Daoy (cell line): ENCODE measurements at regions not wholly inside any gene's neighbourhood (a gene's known extent, or its start where the extent isn't known, plus 50 kb on each side); places are given as distances from the start of the nearest gene placed in this dataset.
A peak's percentile ranks its signal among the peaks of the same experiment; 100 is the strongest.

Experiments used
- DNase-seq: peaks from one replicate; pipeline ENCODE4 v3.0.0-alpha.2; 2015; ENCODE audit warnings: low read depth

DNA sequence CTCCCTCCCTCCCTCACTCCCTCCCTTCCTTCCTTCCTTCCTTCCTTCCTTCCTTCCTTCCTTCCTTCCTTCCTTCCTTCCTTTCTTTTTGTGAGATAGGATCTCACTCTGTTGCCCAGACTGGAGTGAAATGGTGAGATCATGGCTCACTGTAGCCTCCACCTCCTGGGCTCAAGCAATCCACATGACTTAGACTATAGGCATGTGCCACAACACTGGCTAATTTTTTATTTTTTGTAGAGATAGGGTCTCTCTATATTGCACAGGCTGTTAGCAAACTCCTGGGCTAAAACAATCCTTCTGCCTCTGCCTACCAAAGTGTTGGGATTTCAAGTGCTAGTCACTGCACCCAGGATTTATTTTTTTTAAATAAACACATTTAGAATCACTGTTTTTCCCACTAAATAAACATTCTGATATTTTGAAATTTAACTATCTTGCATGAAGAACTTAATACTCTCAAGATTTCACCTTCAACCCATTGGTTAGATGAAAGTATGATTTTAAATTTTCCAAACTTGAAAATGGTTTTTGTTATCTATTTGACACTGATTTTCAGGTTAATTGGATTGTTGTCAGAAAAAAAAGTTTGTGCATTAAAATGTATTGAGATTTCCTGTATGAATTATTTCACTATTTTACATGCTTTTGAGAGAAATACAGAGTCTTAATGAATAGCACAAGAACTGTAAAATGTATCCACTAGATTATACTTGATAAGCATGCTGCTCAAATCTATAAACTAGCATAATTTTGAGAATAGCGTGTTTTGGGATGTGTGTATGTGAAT, 745.1 kb downstream of the TSN start:
- no peak for DNase-seq

DNA sequence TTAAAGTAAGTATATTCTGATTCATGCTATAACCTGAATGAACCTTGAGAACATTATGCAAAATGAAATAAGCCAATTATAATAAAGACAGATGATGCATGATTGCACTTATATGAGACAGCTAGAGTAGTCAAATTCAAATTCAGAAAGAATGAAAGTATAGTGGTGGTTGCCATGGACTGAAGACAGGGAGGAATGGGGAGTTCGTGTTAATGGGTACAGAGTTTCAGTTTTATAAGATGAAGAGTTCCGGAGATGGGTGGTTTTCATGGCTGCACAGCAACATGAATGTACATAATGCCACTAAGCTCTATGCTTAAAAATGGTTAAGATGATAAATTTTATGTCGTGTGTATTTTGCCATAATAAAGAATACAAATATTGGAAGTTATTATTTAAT, 751.2 kb downstream of the TSN start:
- no peak for DNase-seq

DNA sequence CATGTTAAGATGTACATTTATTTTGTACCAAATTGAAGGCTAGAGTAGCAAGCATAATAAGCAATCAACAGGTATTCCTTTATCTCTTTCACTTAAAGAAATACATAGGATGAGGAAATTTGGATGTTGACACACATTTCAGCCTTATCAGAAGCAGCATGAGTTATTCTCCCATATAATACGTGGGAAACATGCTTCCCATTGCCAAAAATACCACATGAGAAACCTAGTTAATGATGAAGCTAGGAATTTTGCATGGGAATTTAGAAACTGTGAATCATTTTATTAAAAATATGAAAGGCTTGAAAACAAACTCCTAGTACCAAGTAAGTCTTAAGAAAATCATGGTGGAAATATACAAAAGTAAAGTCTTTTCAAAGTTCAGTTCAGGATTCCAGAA, 751.8 kb downstream of the TSN start:
- DNase-seq = no peak

DNA sequence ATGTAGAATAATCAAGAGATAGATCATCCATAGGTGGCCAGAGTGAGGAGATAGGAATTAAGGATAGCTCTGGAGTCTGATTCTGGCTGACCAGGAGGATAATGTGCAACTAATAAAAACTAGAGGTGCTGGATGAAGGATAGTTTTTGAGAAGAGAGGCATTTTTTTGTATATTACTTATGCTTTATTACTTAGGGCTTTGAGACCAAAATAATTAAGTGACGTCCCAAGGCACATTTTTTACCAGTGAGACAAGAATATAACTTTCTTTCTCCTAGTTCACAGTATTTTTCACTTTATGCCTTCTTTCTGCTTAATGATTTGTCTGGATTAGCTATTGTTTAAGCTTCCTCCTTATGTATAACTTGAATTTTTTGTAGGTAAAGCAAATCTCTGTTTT, 756.6 kb downstream of the TSN start:
- no peak for DNase-seq

DNA sequence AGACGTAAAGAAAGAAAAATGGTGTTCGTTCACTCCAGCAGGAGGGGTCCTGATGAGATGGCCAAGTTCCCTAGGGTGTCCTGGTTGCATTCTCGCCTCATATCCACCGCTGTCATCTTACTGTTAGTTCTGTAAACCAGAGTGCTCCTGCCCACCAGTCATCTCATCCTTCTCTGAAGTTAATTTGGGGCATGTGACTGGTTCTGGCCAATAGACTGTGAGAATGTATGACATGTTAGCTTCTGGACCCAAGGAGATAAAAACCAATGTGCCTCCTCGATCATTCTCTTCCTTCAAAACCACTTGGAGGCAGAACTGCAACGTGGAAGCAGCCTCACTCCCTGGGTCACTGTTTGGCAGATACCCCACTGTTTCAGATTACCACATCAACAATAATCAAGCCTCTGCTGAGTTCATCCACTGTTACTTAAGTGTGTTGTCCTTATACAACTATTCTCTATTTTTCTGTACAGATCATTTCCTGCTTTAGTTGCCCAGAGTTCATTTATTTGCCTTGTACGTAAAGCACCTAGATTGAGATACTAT, 759.1 kb downstream of the TSN start:
- DNase-seq = peak; percentile 12

DNA sequence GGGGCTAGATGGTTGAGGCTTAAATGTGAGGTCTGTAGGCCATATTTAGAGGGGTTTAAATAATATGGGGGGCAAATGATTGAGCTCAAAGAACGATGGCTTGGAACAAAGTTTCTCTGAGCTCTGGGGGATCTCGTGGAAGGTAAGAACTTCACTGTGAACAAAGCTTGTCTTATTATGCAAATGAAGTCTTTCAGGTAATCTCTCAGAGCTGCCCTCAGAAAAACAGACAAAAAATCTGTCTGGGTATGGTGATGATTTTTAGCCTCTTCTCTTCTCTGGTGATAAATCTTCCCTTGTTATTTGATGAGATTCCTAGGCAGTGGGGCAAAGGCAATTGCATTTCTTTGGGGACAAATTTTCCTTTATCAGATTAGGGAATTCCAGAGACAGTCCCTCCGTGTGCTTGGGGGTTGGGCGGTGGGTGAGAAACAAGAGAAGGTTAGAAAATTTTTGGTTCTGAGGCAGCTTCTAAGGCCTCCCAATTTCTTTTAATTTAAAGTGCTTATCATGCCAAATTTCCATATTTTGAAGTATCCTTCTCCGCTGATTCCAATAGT, 760.4 kb downstream of the TSN start:
- DNase-seq = no peak

DNA sequence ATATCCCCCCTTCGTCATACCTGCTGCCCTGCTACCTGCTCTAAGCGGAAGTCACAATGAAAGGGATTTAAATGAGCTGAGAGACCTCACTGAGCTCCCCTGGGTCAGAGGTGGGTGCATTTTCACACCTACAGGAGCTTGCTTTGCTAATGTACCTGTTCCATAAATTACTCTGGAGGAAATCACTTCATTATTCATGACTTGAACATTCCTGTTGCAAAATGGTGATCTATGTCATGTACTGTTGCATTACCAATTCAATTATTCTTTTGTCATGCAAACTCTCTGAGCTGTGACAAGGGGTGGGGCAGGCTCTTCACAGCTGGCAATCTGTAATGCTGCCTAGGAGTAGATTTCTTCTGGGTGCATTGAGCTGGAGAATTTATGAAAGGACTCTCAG, 761.3 kb downstream of the TSN start:
- no peak for DNase-seq

DNA sequence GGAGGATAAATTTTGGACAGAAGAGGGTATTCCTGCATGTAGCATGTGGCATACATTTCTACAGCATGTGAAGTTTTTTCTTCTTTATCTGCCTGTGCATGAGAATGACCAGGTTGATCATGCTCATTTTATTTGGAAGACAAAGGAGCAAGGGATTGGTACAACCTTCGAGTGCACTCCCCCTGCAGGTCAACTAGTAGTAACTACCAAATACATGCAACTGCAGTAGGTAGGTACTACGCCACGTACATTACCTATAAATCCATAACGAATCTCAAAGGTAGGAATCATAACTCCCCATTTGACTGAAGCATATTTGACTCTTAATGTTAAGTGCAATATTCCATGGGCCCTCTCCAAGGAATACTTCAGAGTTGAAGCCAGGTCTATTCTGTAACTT, 763.9 kb downstream of the TSN start:
- peak; percentile 10 for DNase-seq

DNA sequence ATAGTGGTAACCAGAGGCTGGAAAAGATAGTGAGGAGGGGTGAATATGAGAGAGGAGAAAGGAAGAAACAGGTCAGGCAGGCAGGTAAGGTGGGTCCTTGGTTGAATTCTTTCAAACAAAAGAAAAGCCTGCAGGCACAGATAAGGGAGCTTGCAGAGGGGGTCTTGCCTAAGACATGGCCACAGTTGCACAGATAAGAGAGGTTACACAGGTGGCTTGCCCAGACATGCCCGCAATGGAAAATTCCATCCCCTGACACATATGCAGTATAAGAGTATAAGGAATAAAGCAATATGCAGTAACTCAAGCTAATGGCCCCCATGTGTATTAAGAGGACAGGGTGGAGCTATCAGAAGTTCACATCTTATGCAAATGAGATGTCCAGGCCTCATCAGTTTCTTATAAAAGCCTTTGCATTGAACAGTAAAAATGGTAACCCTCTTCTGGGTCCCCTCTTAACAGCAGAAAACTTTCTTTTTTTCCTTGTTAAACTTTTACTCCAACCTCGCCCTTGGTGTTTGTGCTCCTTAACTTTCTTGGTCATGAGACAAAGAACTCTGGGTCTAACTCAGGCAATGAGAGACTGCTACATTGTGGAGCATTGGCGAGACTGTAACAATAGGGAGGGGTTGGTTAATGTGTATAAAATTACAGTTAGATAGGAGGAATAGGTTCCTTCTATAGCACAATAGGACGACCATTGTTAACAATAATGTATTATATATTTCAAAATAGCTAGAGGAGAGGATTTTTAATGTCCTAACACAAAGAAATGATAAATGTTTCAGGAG, 764.6 kb downstream of the TSN start:
- DNase-seq = no peak

DNA sequence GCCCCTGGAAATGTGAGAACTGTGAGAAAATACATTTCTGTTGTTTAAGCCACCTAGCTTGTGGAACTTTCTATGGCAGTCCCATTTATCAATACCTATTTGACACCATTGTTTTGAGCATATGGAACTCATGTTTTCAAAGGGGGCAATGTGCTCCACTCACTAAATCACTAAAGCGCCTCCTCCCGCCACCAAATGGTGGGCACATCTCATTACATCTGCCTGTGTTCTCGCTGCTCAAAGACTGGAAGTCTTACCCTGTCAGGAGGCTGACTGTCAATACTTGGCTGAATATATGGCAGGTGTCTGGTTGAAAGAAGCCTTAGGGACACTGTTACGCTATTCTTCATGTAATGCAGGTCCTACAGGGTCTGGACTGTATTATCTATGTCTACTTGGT, 767.7 kb downstream of the TSN start:
- no peak for DNase-seq

DNA sequence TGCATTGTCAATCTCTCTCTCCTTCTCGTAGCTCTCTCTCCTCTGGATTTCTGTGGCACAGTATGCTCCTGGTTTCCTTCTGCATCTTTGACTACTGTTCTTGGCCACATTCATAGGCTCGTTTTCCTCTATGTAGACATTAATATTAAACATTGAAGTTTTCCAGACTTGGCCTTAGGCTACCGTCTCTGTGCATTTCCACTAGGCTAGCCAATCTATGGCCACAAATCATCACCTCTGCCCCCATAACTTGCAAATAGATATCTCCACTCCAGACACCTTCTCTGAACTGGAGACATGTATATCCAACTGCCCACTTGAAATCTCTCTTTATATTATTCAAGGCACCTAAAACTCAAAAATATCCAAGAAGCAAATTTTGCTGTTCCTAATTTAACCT, 768.5 kb downstream of the TSN start:
- DNase-seq = no peak

DNA sequence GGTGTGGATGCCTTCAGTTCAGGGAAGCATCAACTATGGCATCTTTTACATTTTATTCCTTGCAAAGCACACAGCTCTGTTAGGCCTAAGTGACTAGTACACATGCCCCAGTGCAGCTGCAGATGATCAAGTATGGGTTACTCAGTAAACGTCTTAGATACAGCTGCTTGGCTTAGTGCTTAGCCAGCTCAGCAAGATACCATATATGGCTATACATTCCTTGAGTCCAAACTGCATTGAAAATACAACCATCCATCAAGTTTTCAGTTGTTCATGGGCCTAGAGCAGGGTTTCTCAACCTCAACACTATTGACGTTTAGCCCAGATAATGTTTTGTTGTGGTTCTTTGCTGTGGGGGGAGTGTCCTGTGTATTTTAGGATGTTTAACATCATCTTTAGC, 769.9 kb downstream of the TSN start:
- no peak for DNase-seq

DNA sequence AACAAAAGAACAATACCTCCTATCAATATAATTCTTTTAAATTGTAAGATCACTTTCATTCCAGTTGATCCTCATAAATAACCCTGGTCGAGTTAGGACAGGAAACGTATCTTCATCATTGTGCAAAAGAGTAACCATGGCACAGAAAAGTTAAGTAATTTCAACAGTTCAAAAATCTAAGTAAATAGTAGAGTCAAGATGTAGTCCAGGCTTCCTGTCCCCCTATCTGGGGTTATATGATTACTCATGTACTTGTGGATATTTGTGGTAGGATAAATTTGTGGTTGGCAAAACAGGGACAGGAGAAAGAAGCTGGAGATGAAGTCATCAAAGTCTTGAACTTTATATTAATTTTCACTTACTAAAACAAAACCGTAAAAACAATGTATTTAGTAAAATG, 772.6 kb downstream of the TSN start:
- DNase-seq = peak; percentile 41

DNA sequence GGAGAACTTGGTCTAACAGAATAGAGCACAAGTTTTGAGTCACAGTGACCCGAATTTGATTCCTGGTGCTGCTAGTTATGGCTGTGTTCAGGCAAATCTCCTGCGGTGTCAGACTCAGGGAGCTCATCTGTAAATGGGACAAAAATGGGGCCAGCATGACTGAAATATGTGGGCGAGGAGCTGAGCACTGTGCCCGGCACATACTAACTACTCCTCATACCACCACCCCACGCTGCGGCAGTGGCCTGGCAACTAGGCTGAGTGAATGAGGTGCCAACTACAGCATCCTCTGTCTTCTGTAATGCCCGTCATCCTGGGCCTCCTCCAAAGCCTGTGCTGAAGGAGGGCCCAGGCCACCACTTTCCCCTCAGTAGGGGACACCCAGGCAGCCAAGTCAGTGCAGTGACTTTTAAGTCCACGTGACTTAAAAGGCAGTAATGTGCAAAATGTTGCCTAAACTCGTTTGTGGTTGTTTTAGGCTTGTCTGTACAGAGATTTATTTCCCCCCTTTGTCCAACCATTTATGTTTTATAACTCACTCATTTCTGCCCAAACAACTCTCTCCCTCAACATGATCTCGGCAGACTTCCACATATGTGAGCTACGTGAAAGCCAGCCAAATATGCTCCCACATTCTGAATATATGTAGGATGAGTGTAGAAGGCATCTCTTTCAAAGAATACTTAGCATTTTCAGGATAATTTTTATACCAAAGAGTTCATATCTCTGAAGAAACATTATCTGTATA, 773.7 kb downstream of the TSN start:
- DNase-seq = no peak

DNA sequence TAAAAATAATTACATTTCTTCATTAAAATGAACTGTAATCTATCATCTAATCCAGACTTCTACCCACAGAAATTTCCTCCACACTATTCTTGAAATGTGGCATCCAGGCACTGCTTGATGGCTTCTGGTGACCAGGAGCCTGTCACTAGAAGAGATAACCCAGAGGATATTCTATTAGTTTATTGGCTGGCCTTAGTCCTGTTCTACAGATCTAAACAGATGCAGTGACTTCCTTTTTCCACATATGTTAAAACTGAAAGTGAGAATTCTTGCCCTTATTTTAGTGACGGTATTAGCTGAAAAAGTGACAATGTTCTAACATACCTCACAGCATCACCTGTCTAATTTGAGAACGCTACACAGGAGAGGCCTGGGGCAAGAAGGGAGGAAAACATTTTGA, 775.4 kb downstream of the TSN start:
- DNase-seq = no peak

DNA sequence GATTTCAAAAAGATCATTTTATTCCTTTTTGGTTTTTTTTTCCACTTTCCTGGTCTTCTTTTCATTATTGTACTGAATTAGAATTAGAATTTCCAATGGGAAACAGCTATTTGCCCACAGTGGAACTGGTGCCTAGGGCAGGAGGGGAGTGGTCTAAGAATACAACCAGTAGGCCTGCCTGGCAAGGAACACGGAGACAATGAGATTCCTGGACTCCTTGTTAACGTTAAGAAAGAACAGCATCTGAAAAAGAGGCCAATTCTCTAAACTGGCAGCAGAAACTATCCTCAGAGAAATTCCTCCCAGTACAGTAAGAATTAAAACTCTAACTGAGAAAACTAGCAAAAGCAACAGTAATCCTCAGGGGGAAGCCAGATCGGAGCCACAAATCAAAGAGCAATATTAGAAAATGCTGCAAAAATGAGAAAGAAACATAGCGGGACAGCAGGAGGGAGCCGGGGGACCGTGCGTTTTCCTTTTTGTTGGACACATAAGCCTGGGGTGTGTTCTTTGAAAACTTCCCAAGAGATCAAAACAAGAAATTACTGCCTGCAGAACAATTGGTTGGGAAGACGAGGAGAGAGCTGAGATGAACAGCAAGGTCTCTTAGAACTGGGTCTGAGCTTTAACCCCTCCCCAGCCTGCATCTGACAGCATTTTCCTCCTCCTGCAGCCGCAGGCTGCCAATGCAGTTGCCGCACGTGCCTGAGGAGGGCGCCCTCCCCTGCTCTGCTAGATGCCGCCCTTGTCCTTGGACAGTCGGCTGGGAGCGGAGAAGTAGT, 776.0 kb downstream of the TSN start:
- peak; percentile 18 for DNase-seq

DNA sequence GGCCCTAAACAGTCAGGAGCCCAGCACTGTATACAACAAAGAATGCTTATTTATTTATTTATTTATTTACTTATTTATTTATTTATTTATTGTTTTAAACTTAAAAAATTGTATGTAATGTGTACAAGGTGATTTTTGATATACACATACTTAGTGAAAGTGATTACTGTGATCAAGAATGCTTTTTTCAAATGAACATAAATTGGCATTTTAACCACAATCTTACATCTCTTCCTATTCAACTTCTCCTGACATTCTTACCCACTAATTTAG, 776.6 kb downstream of the TSN start:
- no peak for DNase-seq

DNA sequence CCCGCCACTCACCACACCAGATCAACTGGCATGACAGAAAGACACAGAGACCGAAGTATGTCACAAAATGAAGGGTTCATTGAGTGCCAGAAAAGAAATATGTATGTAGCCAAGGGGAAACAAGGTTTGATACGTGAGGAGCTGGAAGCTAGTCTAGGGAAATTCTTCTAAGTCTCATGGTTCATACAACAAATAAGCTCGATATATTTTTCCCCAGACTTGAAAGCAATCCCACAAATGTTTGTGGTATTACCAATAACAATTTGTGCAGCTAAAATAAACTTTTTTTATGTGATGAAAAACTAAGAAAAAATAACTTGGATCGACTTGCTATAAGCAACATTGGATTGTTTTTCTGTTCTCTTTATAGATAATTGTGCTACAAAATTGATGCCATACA, 777.0 kb downstream of the TSN start:
- no peak for DNase-seq

DNA sequence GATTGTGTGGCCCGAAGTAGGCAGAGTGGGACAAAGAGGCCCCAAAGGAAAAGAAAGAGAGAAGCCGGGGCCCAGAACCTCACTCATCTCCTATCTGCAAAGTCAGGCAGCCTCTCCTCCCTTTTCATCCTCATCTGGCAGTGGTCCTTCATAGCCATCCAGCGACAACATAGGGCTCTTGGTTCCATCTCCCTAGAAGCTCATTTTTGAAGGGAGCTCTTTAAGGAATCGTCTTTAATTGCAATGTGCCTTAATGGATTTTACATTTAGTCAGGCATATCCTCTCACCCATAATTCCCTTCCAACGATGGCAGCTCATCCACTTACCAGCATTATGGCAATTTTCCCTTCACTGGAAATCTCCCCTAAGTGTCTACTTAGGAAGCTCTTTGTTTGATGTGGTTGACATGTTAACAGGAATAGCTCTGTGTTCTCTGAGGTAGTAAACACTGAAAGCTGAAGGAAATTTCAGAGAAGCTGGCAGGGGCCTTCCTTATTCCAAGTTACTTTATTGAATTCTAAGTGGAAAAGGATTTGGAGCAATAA, 780.6 kb downstream of the TSN start:
- DNase-seq = no peak

DNA sequence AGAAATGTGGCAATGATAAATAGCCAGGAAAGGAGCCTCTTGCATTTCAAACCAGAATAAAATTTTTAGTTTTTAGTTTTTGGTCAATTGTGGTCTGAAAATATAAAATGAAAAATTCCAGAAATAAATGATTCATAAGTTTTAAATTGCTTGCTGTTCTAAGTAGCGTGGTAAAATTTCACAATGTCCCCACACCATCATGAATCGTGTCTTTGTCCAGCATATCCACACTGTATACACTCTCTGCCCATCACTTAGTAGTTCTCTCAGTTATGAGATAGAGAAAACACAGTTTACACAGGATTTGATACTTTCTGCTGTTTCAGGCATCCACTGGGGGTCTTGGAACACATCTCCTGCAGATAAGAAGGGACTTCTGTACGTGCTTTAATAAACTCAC, 783.9 kb downstream of the TSN start:
- no peak for DNase-seq

DNA sequence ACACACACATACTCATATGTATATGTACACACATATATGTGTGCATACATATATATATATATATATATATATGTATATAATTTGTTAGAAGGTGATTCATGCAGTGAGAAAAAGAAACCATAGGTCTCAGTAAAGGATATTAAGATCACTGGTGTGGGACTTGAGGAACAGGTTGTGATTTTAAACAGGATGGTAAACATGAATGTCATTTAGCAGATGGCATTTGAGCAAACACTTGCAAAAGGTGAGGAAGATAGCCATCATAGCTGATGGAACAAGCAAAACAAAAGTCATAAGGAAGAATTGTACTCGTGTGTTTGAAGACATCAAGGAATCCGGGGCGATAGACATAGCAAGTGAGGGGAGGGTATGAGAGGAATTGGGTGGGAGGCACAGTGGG, 784.5 kb downstream of the TSN start:
- DNase-seq = no peak
